Keratinocyte (primary cell): ENCODE measurements at regions not wholly inside any gene's neighbourhood (a gene's known extent, or its start where the extent isn't known, plus 50 kb on each side); places are given as distances from the start of the nearest gene placed in this dataset.

Experiments used
- DNase-seq: peaks from one replicate; pipeline ENCODE4 v3.0.0-alpha.2; 2011; ENCODE audit warnings: low read depth, missing footprints, low spot score
- FAIRE-seq: peaks from 2 replicates; lab custom pipeline; 2011; peaks lifted over from hg19 to GRCh38; lab: Jason Lieb, UNC
- H2AFZ ChIP-seq: 2 replicates; pipeline ENCODE4 v1.6.0; 2012; ENCODE audit warnings: low read length, control low read depth, inconsistent platforms; ENCODE audit not compliant: control insufficient read depth
- H3K27ac ChIP-seq: 2 replicates; pipeline ENCODE4 v1.5.1; 2011; ENCODE audit warnings: low read length; ENCODE audit not compliant: control insufficient read depth, insufficient read depth
- H3K27me3 ChIP-seq: 3 replicates; pipeline ENCODE4 v1.6.0; 2011; ENCODE audit warnings: low read length; ENCODE audit not compliant: control insufficient read depth, insufficient read depth; ENCODE audit errors: extremely low read depth
- H3K36me3 ChIP-seq, 2 experiments: 2 replicates in 1 of 2; 3 replicates in 1 of 2; pipeline ENCODE4 v1.5.1; 2011; ENCODE audit warnings: low read length in 2 of 2, mild to moderate bottlenecking in 1 of 2; ENCODE audit not compliant: control insufficient read depth in 2 of 2, insufficient read depth in 2 of 2; ENCODE audit errors: extremely low read depth in 1 of 2
- H3K4me1 ChIP-seq: 3 replicates; pipeline ENCODE4 v1.5.1; 2011; ENCODE audit warnings: low read length; ENCODE audit not compliant: control insufficient read depth, insufficient read depth; ENCODE audit errors: extremely low read depth
- H3K4me2 ChIP-seq: 3 replicates; pipeline ENCODE4 v1.6.0; 2011; ENCODE audit warnings: low read depth, low read length; ENCODE audit not compliant: control insufficient read depth, insufficient read depth; ENCODE audit errors: extremely low read depth
- H3K4me3 ChIP-seq, 3 experiments: fragments of 200-600 bp in 1 of 3; sonication (generic) in 1 of 3; 2 replicates in 2 of 3; 3 replicates in 1 of 3; pipeline ENCODE4 v1.5.1; 2011 to 2016; ENCODE audit warnings: low read length in 3 of 3, mild to moderate bottlenecking in 3 of 3, control low read depth in 2 of 3, inconsistent platforms in 1 of 3, low read depth in 1 of 3, mixed read lengths in 1 of 3, mixed run types in 1 of 3, moderate library complexity in 1 of 3; ENCODE audit not compliant: control insufficient read depth in 2 of 3, insufficient read depth in 2 of 3; ENCODE audit errors: extremely low read depth in 1 of 3
- H3K79me2 ChIP-seq: 2 replicates; pipeline ENCODE4 v1.6.0; 2012; ENCODE audit warnings: low read length; ENCODE audit not compliant: control insufficient read depth, insufficient read depth
- H3K9ac ChIP-seq: 3 replicates; pipeline ENCODE4 v1.6.0; 2011; ENCODE audit warnings: low read length; ENCODE audit not compliant: control insufficient read depth, insufficient read depth; ENCODE audit errors: extremely low read depth
- H3K9me1 ChIP-seq: 3 replicates; pipeline ENCODE4 v1.6.0; 2011; ENCODE audit warnings: low read length; ENCODE audit not compliant: control insufficient read depth, insufficient read depth; ENCODE audit errors: extremely low read depth
- H3K9me3 ChIP-seq: 2 replicates; pipeline ENCODE4 v1.5.1; 2012; ENCODE audit warnings: low read depth, low read length; ENCODE audit not compliant: control insufficient read depth
- H4K20me1 ChIP-seq: 3 replicates; pipeline ENCODE4 v1.6.0; 2011; ENCODE audit warnings: low read length; ENCODE audit not compliant: control insufficient read depth, insufficient read depth; ENCODE audit errors: extremely low read depth
- CTCF ChIP-seq, 3 experiments: IDR thresholded peaks in 1 of 3; conservative IDR thresholded peaks in 1 of 3; optimal IDR thresholded peaks in 1 of 3; 2 replicates in 2 of 3; 3 replicates in 1 of 3; pipeline versions ENCODE3 to v1.5.1; 2011; ENCODE audit warnings: low read length in 3 of 3, mild to moderate bottlenecking in 3 of 3, moderate library complexity in 2 of 3, control low read depth in 1 of 3, inconsistent platforms in 1 of 3; ENCODE audit not compliant: insufficient read depth in 2 of 3; ENCODE audit errors: extremely low read depth in 1 of 3
- EZH2 ChIP-seq: IDR thresholded peaks from one replicate; pipeline ENCODE4 v1.6.1; 2012; ENCODE audit warnings: inconsistent platforms, mild to moderate bottlenecking, low read length, moderate library complexity
- dilution Hi-C: fragments of 300-500 bp; cut with MboI; formaldehyde crosslinking; loops from one replicate; pipeline ENCODE4 v1.7.0; 2020; ENCODE audit warnings: low sequenced_read_pairs; ENCODE audit not compliant: extremely low pct_ligation_motif_present

- Histone ChIP-seq H3K79me2 (peaks cover 2% of the 10 kb centered on the region), H4K20me1 (no peaks in the 10 kb centered on the region), H3K4me1 (peaks cover 67% of the 10 kb centered on the region), H3K9ac (no peak overlapping the region), H3K9me1 (no peaks in the 10 kb centered on the region), H3K4me2 (no peak overlapping the region), H3K27ac (peak overlapping the region; percentile 60), H3K4me3 (no peak overlapping the region), H2AFZ (no peak overlapping the region), H3K27me3 (no peaks in the 10 kb centered on the region), H3K9me3 (no peaks in the 10 kb centered on the region), H3K36me3 (peaks cover 0 to 2% of the 10 kb centered on the region in 2 experiments)
- FAIRE-seq (peak; percentile 92), DNase-seq (no peak)
- dilution Hi-C loops, result no loop called here
- TF ChIP-seq CTCF (optimal IDR thresholded peaks at IDR 0.05 in 1 of 3, IDR thresholded peaks at IDR 0.05 in 1 of 3, conservative IDR thresholded peaks at IDR 0.05 in 1 of 3; ENCODE audit: extremely low read depth in 1 of 3, insufficient read depth in 2 of 3, low read length in 3 of 3), result no peak
- TF ChIP-seq EZH2, result no peak
These were observed 391.9 kb upstream of the THBS1 start for GRCh38 chr15:39188930-39189329.

GRCh38 chr15:39191871-39192291 lies 389.0 kb upstream of the THBS1 start:
- no peaks in the 10 kb centered on the region for H3K36me3 ChIP-seq

More at GRCh38 chr15:39191871-39192291, 389.0 kb upstream of the THBS1 start:
- dilution Hi-C loops, result no loop called here
- Histone ChIP-seq H3K27me3 (no peaks in the 10 kb centered on the region), H2AFZ (no peak overlapping the region), H3K79me2 (peaks cover 11% of the 10 kb centered on the region), H3K9me3 (no peaks in the 10 kb centered on the region), H3K9me1 (no peaks in the 10 kb centered on the region), H4K20me1 (no peaks in the 10 kb centered on the region), H3K27ac (peak overlapping the region; percentile 95), H3K9ac (no peak overlapping the region), H3K4me3 (no peak overlapping the region), H3K4me2 (peak overlapping the region; percentile 14), H3K4me1 (peaks cover 85% of the 10 kb centered on the region)
- TF ChIP-seq EZH2 (no peak), CTCF (optimal IDR thresholded peaks at IDR 0.05 in 1 of 3, IDR thresholded peaks at IDR 0.05 in 1 of 3, conservative IDR thresholded peaks at IDR 0.05 in 1 of 3; ENCODE audit: extremely low read depth in 1 of 3, insufficient read depth in 2 of 3, low read length in 3 of 3) (no peak)
- DNase-seq, result no peak
- FAIRE-seq, result peak; percentile 67
